ENCODE measurements at regions not wholly inside any gene's neighbourhood (a gene's known extent, or its start where the extent isn't known, plus 50 kb on each side); places are given as distances from the start of the nearest gene placed in this dataset.

DNA sequence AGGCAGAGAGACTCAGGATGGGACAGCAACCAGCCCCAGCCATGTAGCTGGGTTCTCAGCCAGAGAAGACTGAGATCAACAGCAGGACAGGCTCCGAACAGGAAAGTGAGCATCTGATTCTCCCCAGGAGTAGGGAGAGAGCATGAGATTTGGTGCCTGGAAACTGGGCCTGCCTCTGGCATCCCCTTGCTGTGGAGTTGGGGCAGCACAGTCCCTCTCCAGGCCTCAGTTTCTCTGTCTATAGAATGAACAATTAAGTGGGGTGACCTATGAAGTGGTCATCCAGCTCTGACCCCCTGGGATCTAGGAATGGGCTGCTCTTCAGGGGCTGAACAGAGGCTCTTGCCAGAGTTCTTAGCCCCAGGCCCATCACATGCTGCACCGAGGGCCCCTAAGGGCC is 55.6 kb downstream of the KLHDC7A start (continued):
- TF ChIP-seq CBX8 (IDR thresholded peaks at IDR 0.05; ENCODE audit: borderline replicate concordance, low read depth, low read length): no peak
- TF ChIP-seq SP4 (IDR thresholded peaks at IDR 0.05; ENCODE audit: low read length): no peak
